ENCODE measurements at regions not wholly inside any gene's neighbourhood (a gene's known extent, or its start where the extent isn't known, plus 50 kb on each side); places are given as distances from the start of the nearest gene placed in this dataset.

- TF ChIP-seq CTCF (IDR thresholded peaks at IDR 0.05) (no peak), POLR2A (IDR thresholded peaks at IDR 0.05; ENCODE audit: low read depth) (no peak)
Measured at GRCh38 chr7:96800824-96801223, 91.2 kb upstream of the SEM1 start.

All from esophagus muscularis mucosa (tissue), 3 donors.